GM18858 (cell line): ENCODE measurements at regions not wholly inside any gene's neighbourhood (a gene's known extent, or its start where the extent isn't known, plus 50 kb on each side); places are given as distances from the start of the nearest gene placed in this dataset.

Experiments used
- ATAC-seq: cut with Tn5 transposase; IDR thresholded peaks from one replicate; pipeline ENCODE4 v1.9.1; 2021; ENCODE audit not compliant: unreplicated experiment

GRCh38 chr20:39144757-39145156 lies 182.6 kb downstream of the DHX35 start:
- ATAC-seq, result no peak

GRCh38 chr20:39142407-39143096 lies 180.4 kb downstream of the DHX35 start:
- no peak for ATAC-seq

- no peak for ATAC-seq
Measured at GRCh38 chr20:39137299-39137698, 175.2 kb downstream of the DHX35 start.

- ATAC-seq, result no peak
Measured at GRCh38 chr20:39136798-39137197, 174.7 kb downstream of the DHX35 start.

- ATAC-seq, result no peak
Measured at GRCh38 chr20:39135885-39136544, 173.9 kb downstream of the DHX35 start.

- no peak for ATAC-seq
Measured at GRCh38 chr20:39133201-39133600, 171.1 kb downstream of the DHX35 start.

- no peak for ATAC-seq
Measured at GRCh38 chr20:39132511-39132910, 170.4 kb downstream of the DHX35 start.

- ATAC-seq, result no peak
Measured at GRCh38 chr20:39132093-39132492, 169.9 kb downstream of the DHX35 start.

- no peak for ATAC-seq
Measured at GRCh38 chr20:39130627-39131026, 168.5 kb downstream of the DHX35 start.

GRCh38 chr20:39129523-39129922 lies 167.4 kb downstream of the DHX35 start:
- no peak for ATAC-seq

GRCh38 chr20:39124064-39124463 lies 161.9 kb downstream of the DHX35 start:
- ATAC-seq, result no peak

GRCh38 chr20:39123185-39123557 lies 161.0 kb downstream of the DHX35 start:
- ATAC-seq, result no peak

- no peak for ATAC-seq
Measured at GRCh38 chr20:39117491-39117890, 155.3 kb downstream of the DHX35 start.

- ATAC-seq, result no peak
Measured at GRCh38 chr20:39116020-39116419, 153.9 kb downstream of the DHX35 start.

- no peak for ATAC-seq
Measured at GRCh38 chr20:39112178-39112743, 150.1 kb downstream of the DHX35 start.

GRCh38 chr20:39111359-39112177 lies 149.4 kb downstream of the DHX35 start:
- ATAC-seq, result no peak

GRCh38 chr20:39110819-39111136 lies 148.6 kb downstream of the DHX35 start:
- ATAC-seq, result no peak

- ATAC-seq, result no peak
Measured at GRCh38 chr20:39109933-39110818, 148.0 kb downstream of the DHX35 start.

GRCh38 chr20:39108746-39109145 lies 146.6 kb downstream of the DHX35 start:
- ATAC-seq, result no peak

GRCh38 chr20:39107741-39108140 lies 145.6 kb downstream of the DHX35 start:
- ATAC-seq, result no peak

GRCh38 chr20:39106791-39107190 lies 144.6 kb downstream of the DHX35 start:
- no peak for ATAC-seq
